ENCODE measurements at regions not wholly inside any gene's neighbourhood (a gene's known extent, or its start where the extent isn't known, plus 50 kb on each side); places are given as distances from the start of the nearest gene placed in this dataset.

- DNase-seq (ENCODE audit: low read depth, low spot score) = no peak
- Histone ChIP-seq H3K9me3 (ENCODE audit: control insufficient read depth, insufficient read depth, low read depth, low read length) (no peaks in the 10 kb centered on the region), H3K4me3 (ENCODE audit: low read depth in 2 of 2, low read length in 2 of 2) (no peak overlapping the region), H3K27me3 (ENCODE audit: control insufficient read depth, insufficient read depth, low read length) (no peaks in the 10 kb centered on the region), H3K36me3 (ENCODE audit: control insufficient read depth, insufficient read depth, low read length) (no peaks in the 10 kb centered on the region), H3K4me1 (ENCODE audit: control insufficient read depth, insufficient read depth, low read length) (no peaks in the 10 kb centered on the region), H3K27ac (ENCODE audit: low read length) (no peak overlapping the region)
- no peak for ATAC-seq
- POLR2A ChIA-PET = no interaction called here
- in situ Hi-C loops (cut with HindIII; ENCODE audit: low pct_unique_long_range_greater_than_20kb, low sequenced_read_pairs) = no loop called here
- no TSS peak for BruUV-seq (replicated peaks)
- intact Hi-C loops (cut with micrococcal nuclease; ENCODE audit: unreplicated experiment) = no loop called here
- TF ChIP-seq POLR2AphosphoS5 (IDR thresholded peaks at IDR 0.05; ENCODE audit: low read depth, low read length) (no peak), TCF7L2 (IDR thresholded peaks at IDR 0.05; ENCODE audit: low read depth, low read length) (no peak), REST (IDR thresholded peaks at IDR 0.05; ENCODE audit: insufficient read depth in 1 of 2, low read depth in 2 of 2, low read length in 1 of 2) (no peak), CTCF (IDR thresholded peaks at IDR 0.05) (no peak), SIN3A (IDR thresholded peaks at IDR 0.05; ENCODE audit: borderline replicate concordance, insufficient read depth, low read depth, low read length) (no peak)
- CTCF ChIA-PET = no interaction called here
These were observed 1599.7 kb downstream of the ARAP2 start for GRCh38 chr4:34644579-34645115.

GRCh38 chr4:34649716-34650115 lies 1594.6 kb downstream of the ARAP2 start:
- no peak overlapping the region for H3K27ac ChIP-seq (ENCODE audit: low read length)
- intact Hi-C loops (cut with micrococcal nuclease; ENCODE audit: unreplicated experiment) (no loop called here), in situ Hi-C loops (cut with HindIII; ENCODE audit: low pct_unique_long_range_greater_than_20kb, low sequenced_read_pairs) (no loop called here)
- H3K4me3 ChIP-seq (ENCODE audit: low read depth in 2 of 2, low read length in 2 of 2) = no peak overlapping the region
- H3K4me1 ChIP-seq (ENCODE audit: control insufficient read depth, insufficient read depth, low read length) = no peaks in the 10 kb centered on the region
- POLR2A ChIA-PET = no interaction called here
- no peak for ATAC-seq
- no peaks in the 10 kb centered on the region for H3K36me3 ChIP-seq (ENCODE audit: control insufficient read depth, insufficient read depth, low read length)
- H3K9me3 ChIP-seq (ENCODE audit: control insufficient read depth, insufficient read depth, low read depth, low read length) = no peaks in the 10 kb centered on the region
- no peak for DNase-seq (ENCODE audit: low read depth, low spot score)
- BruUV-seq (replicated peaks) = no TSS peak
- no peaks in the 10 kb centered on the region for H3K27me3 ChIP-seq (ENCODE audit: control insufficient read depth, insufficient read depth, low read length)
- no peak for TF ChIP-seq POLR2AphosphoS5 (IDR thresholded peaks at IDR 0.05; ENCODE audit: low read depth, low read length)
- no peak for TF ChIP-seq REST (IDR thresholded peaks at IDR 0.05; ENCODE audit: insufficient read depth in 1 of 2, low read depth in 2 of 2, low read length in 1 of 2)
- TF ChIP-seq TCF7L2 (IDR thresholded peaks at IDR 0.05; ENCODE audit: low read depth, low read length) = no peak
- TF ChIP-seq CTCF (IDR thresholded peaks at IDR 0.05) = no peak
- no peak for TF ChIP-seq SIN3A (IDR thresholded peaks at IDR 0.05; ENCODE audit: borderline replicate concordance, insufficient read depth, low read depth, low read length)
- CTCF ChIA-PET = no interaction called here

All from Panc1 (cell line).